WTC11 (cell line): ENCODE measurements at regions not wholly inside any gene's neighbourhood (a gene's known extent, or its start where the extent isn't known, plus 50 kb on each side); places are given as distances from the start of the nearest gene placed in this dataset.

Source experiments
- ATAC-seq: fragments of 200-7000 bp; cut with Tn5 transposase; 2 replicates; pipeline ENCODE4 v1.10.0; 2021; ENCODE audit warnings: mild to moderate bottlenecking, moderate library complexity
- CTCF ChIA-PET: fragments of 300-600 bp; sonication (Branson Sonifier 250); formaldehyde crosslinking; loops from one replicate; lab custom pipeline; 2021; ENCODE audit warnings: antibody characterized with exemption; lab: Charles Lee
- POLR2A ChIA-PET: fragments of 350-600 bp; sonication (Branson Sonifier 250); formaldehyde crosslinking; loops from one replicate; lab custom pipeline; 2021; ENCODE audit warnings: antibody characterized with exemption; lab: Charles Lee
- DNase-seq: peaks from one replicate; pipeline ENCODE4 v3.0.0; 2021; ENCODE audit warnings: low spot score
- H3K27ac Mint-ChIP-seq: 2 replicates; pipeline ENCODE4 v1.8.0; 2021; ENCODE audit warnings: mixed read lengths
- H3K27me3 Mint-ChIP-seq: 2 replicates; pipeline ENCODE4 v1.8.0; 2021; ENCODE audit warnings: low read depth, mild to moderate bottlenecking, moderate library complexity, mixed read lengths
- H3K36me3 Mint-ChIP-seq: 2 replicates; pipeline ENCODE4 v1.8.0; 2021; ENCODE audit warnings: mixed read lengths
- H3K4me1 Mint-ChIP-seq: 2 replicates; pipeline ENCODE4 v1.8.0; 2022; ENCODE audit warnings: mixed read lengths
- H3K4me3 Mint-ChIP-seq: 2 replicates; pipeline ENCODE4 v1.8.0; 2021; ENCODE audit warnings: mild to moderate bottlenecking, moderate library complexity, mixed read lengths
- H3K9me3 Mint-ChIP-seq: 2 replicates; pipeline ENCODE4 v1.8.0; 2021; ENCODE audit warnings: mixed read lengths
- CBFB ChIP-seq: sonication (generic); formaldehyde crosslinking; IDR thresholded peaks from 2 replicates; pipeline ENCODE4 v1.8.1; 2022; ENCODE audit warnings: mild to moderate bottlenecking, low read depth, missing genetic modification reagents
- CREB1 ChIP-seq: sonication (generic); formaldehyde crosslinking; IDR thresholded peaks from 2 replicates; pipeline ENCODE4 v1.8.0; 2023; ENCODE audit warnings: mild to moderate bottlenecking, missing genetic modification reagents
- CREM ChIP-seq: sonication (generic); formaldehyde crosslinking; IDR thresholded peaks from 2 replicates; pipeline ENCODE4 v1.8.1; 2022; ENCODE audit warnings: mild to moderate bottlenecking, missing genetic modification reagents, moderate library complexity
- ELF4 ChIP-seq: sonication (generic); formaldehyde crosslinking; IDR thresholded peaks from 2 replicates; pipeline ENCODE4 v1.8.1; 2022; ENCODE audit warnings: low read depth, mild to moderate bottlenecking, moderate library complexity, missing genetic modification reagents
- FOXP1 ChIP-seq: sonication (generic); formaldehyde crosslinking; IDR thresholded peaks from 2 replicates; pipeline ENCODE4 v1.8.0; 2022; ENCODE audit warnings: missing genetic modification reagents, mild to moderate bottlenecking, moderate library complexity, borderline replicate concordance
- GRHL2 ChIP-seq: fragments of 250-450 bp; sonication (Bioruptor Pico); IDR thresholded peaks from 2 replicates; pipeline ENCODE4 v1.8.0; 2022; ENCODE audit warnings: mild to moderate bottlenecking, moderate library complexity; ENCODE audit not compliant: insufficient replicate concordance, severe bottlenecking
- HMGA2 ChIP-seq: fragments of 250-450 bp; sonication (Bioruptor Pico); IDR thresholded peaks from 2 replicates; pipeline ENCODE4 v1.4.0; 2021; ENCODE audit warnings: mild to moderate bottlenecking, moderate library complexity
- JAZF1 ChIP-seq: fragments of 250-450 bp; sonication (Bioruptor Pico); IDR thresholded peaks from 2 replicates; pipeline ENCODE4 v1.9.0; 2021; ENCODE audit warnings: moderate library complexity, mild to moderate bottlenecking, inconsistent platforms
- JUN ChIP-seq: sonication (generic); formaldehyde crosslinking; IDR thresholded peaks from 2 replicates; pipeline ENCODE4 v1.8.0; 2023; ENCODE audit warnings: mild to moderate bottlenecking, missing genetic modification reagents
- MXD4 ChIP-seq: fragments of 250-450 bp; sonication (Bioruptor Pico); IDR thresholded peaks from 2 replicates; pipeline ENCODE4 v1.8.0; 2021; ENCODE audit warnings: mild to moderate bottlenecking, moderate library complexity, borderline replicate concordance
- MYBL2 ChIP-seq: sonication (generic); formaldehyde crosslinking; IDR thresholded peaks from 2 replicates; pipeline ENCODE4 v1.8.1; 2023; ENCODE audit warnings: mild to moderate bottlenecking, moderate library complexity, missing genetic modification reagents
- NFE2L1 ChIP-seq: sonication (generic); formaldehyde crosslinking; IDR thresholded peaks from 2 replicates; pipeline ENCODE4 v1.8.1; 2023; ENCODE audit warnings: missing genetic modification reagents
- TEAD1 ChIP-seq: sonication (generic); formaldehyde crosslinking; IDR thresholded peaks from 2 replicates; pipeline ENCODE4 v1.8.0; 2022; ENCODE audit warnings: mild to moderate bottlenecking, missing genetic modification reagents
- TEAD4 ChIP-seq: sonication (generic); formaldehyde crosslinking; IDR thresholded peaks from 2 replicates; pipeline ENCODE4 v1.8.0; 2022; ENCODE audit warnings: mild to moderate bottlenecking, missing genetic modification reagents
- ZNF121 ChIP-seq: sonication (generic); formaldehyde crosslinking; IDR thresholded peaks from 2 replicates; pipeline ENCODE4 v1.8.0; 2023; ENCODE audit warnings: missing genetic modification reagents
- ZNF219 ChIP-seq: sonication (generic); formaldehyde crosslinking; IDR thresholded peaks from 2 replicates; pipeline ENCODE4 v1.8.0; 2023; ENCODE audit warnings: missing genetic modification reagents, mild to moderate bottlenecking, borderline replicate concordance
- ZNF317 ChIP-seq: sonication (generic); formaldehyde crosslinking; IDR thresholded peaks from 2 replicates; pipeline ENCODE4 v1.8.1; 2023; ENCODE audit warnings: low read depth, mild to moderate bottlenecking, moderate library complexity, missing genetic modification reagents, borderline replicate concordance
- ZNF425 ChIP-seq: fragments of 250-450 bp; sonication (Bioruptor Pico); conservative IDR thresholded peaks from 2 replicates; pipeline ENCODE4 v1.9.0; 2021; ENCODE audit warnings: mild to moderate bottlenecking
- ZNF512 ChIP-seq: sonication (generic); formaldehyde crosslinking; IDR thresholded peaks from 2 replicates; pipeline ENCODE4 v1.8.1; 2022; ENCODE audit warnings: missing genetic modification reagents, borderline replicate concordance
- TF ChIP-seq, protein P1 (sequence below): sonication (generic); formaldehyde crosslinking; IDR thresholded peaks from 2 replicates; pipeline ENCODE4 v1.8.1; 2023; ENCODE audit warnings: mild to moderate bottlenecking, missing genetic modification reagents, borderline replicate concordance
- TF ChIP-seq, protein P2 (sequence below): sonication (generic); formaldehyde crosslinking; IDR thresholded peaks from 2 replicates; pipeline ENCODE4 v1.8.1; 2023; ENCODE audit warnings: mild to moderate bottlenecking, moderate library complexity, missing genetic modification reagents

- ChIA-PET POLR2A (no interaction called here), CTCF (interaction anchor here (0.6 to 1.2 kb wide), 2 partner anchors 151 to 687 kb away, joined by 3 read pairs; no protein-coding TSS in a partner anchor)
- Mint-ChIP-seq H3K9me3 (no peaks in the 10 kb centered on the region), H3K4me3 (no peak overlapping the region), H3K27ac (no peak overlapping the region), H3K4me1 (peaks cover 14% of the 10 kb centered on the region), H3K36me3 (no peaks in the 10 kb centered on the region), H3K27me3 (no peaks in the 10 kb centered on the region)
- TF ChIP-seq ELF4 (CRISPR knock-in tag) (no peak), CREB1 (CRISPR knock-in tag) (no peak), ZNF219 (no peak), TEAD4 (CRISPR knock-in tag) (no peak), ZNF121 (CRISPR knock-in tag) (no peak), CREM (CRISPR knock-in tag) (no peak), MYBL2 (CRISPR knock-in tag) (no peak)
- TF ChIP-seq, protein P1, sequence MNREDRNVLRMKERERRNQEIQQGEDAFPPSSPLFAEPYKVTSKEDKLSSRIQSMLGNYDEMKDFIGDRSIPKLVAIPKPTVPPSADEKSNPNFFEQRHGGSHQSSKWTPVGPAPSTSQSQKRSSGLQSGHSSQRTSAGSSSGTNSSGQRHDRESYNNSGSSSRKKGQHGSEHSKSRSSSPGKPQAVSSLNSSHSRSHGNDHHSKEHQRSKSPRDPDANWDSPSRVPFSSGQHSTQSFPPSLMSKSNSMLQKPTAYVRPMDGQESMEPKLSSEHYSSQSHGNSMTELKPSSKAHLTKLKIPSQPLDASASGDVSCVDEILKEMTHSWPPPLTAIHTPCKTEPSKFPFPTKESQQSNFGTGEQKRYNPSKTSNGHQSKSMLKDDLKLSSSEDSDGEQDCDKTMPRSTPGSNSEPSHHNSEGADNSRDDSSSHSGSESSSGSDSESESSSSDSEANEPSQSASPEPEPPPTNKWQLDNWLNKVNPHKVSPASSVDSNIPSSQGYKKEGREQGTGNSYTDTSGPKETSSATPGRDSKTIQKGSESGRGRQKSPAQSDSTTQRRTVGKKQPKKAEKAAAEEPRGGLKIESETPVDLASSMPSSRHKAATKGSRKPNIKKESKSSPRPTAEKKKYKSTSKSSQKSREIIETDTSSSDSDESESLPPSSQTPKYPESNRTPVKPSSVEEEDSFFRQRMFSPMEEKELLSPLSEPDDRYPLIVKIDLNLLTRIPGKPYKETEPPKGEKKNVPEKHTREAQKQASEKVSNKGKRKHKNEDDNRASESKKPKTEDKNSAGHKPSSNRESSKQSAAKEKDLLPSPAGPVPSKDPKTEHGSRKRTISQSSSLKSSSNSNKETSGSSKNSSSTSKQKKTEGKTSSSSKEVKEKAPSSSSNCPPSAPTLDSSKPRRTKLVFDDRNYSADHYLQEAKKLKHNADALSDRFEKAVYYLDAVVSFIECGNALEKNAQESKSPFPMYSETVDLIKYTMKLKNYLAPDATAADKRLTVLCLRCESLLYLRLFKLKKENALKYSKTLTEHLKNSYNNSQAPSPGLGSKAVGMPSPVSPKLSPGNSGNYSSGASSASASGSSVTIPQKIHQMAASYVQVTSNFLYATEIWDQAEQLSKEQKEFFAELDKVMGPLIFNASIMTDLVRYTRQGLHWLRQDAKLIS (CRISPR knock-in tag) = no peak
- DNase-seq (no peak), ATAC-seq (no peak)
Measured at GRCh38 chr9:80012557-80013330, 441.0 kb downstream of the TLE4 start.

- Mint-ChIP-seq H3K4me1 (peaks cover 12% of the 10 kb centered on the region), H3K9me3 (no peaks in the 10 kb centered on the region), H3K4me3 (no peak overlapping the region), H3K27me3 (no peaks in the 10 kb centered on the region), H3K27ac (no peak overlapping the region), H3K36me3 (no peaks in the 10 kb centered on the region)
- DNase-seq = no peak
- no peak for ATAC-seq
- POLR2A ChIA-PET = no interaction called here
- TF ChIP-seq ZNF512 (CRISPR knock-in tag) (no peak), TEAD1 (no peak), HMGA2 (CRISPR knock-in tag) (no peak), ZNF317 (CRISPR knock-in tag) (no peak), NFE2L1 (CRISPR knock-in tag) (no peak), JAZF1 (CRISPR knock-in tag) (no peak)
- TF ChIP-seq, protein P2, sequence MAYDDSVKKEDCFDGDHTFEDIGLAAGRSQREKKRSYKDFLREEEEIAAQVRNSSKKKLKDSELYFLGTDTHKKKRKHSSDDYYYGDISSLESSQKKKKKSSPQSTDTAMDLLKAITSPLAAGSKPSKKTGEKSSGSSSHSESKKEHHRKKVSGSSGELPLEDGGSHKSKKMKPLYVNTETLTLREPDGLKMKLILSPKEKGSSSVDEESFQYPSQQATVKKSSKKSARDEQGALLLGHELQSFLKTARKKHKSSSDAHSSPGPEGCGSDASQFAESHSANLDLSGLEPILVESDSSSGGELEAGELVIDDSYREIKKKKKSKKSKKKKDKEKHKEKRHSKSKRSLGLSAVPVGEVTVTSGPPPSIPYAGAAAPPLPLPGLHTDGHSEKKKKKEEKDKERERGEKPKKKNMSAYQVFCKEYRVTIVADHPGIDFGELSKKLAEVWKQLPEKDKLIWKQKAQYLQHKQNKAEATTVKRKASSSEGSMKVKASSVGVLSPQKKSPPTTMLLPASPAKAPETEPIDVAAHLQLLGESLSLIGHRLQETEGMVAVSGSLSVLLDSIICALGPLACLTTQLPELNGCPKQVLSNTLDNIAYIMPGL (CRISPR knock-in tag) = no peak
- CTCF ChIA-PET = no interaction called here
Measured at GRCh38 chr9:80009204-80009603, 437.4 kb downstream of the TLE4 start.

GRCh38 chr9:80004714-80005113 is 432.9 kb downstream of the TLE4 start:
- CTCF ChIA-PET = interaction anchor here (0.8 kb wide), 1 partner anchor 44 kb away, joined by 3 read pairs; no protein-coding TSS in a partner anchor
- DNase-seq = no peak
- no peak for ATAC-seq
- TF ChIP-seq CBFB (CRISPR knock-in tag) (no peak), JUN (no peak), MXD4 (CRISPR knock-in tag) (no peak), ZNF512 (CRISPR knock-in tag) (no peak), GRHL2 (no peak), ZNF425 (no peak), FOXP1 (CRISPR knock-in tag) (no peak)

More at GRCh38 chr9:80004714-80005113, 432.9 kb downstream of the TLE4 start:
- Mint-ChIP-seq H3K27ac (no peak overlapping the region), H3K36me3 (no peaks in the 10 kb centered on the region), H3K27me3 (no peaks in the 10 kb centered on the region), H3K9me3 (peaks cover 3% of the 10 kb centered on the region; the same call in 1 of the 2 replicates), H3K4me1 (no peaks in the 10 kb centered on the region), H3K4me3 (no peak overlapping the region)
- POLR2A ChIA-PET = interaction anchor here (0.5 kb wide), 1 partner anchor 139 kb away, joined by 6 read pairs; no protein-coding TSS in a partner anchor
